GM12875 (cell line): ENCODE measurements at regions not wholly inside any gene's neighbourhood (a gene's known extent, or its start where the extent isn't known, plus 50 kb on each side); places are given as distances from the start of the nearest gene placed in this dataset.

ENCODE experiments used
- H3K4me3 ChIP-seq: one replicate; pipeline ENCODE4 v1.5.1; 2011; ENCODE audit warnings: low read depth, low read length, control low read depth
- TF ChIP-seq, protein P1 (sequence below): IDR thresholded peaks from 2 replicates; pipeline ENCODE4 v1.5.1; 2011; ENCODE audit warnings: low read depth, mild to moderate bottlenecking, control low read depth, inconsistent platforms, low read length, moderate library complexity, borderline replicate concordance; ENCODE audit not compliant: insufficient read depth

DNA sequence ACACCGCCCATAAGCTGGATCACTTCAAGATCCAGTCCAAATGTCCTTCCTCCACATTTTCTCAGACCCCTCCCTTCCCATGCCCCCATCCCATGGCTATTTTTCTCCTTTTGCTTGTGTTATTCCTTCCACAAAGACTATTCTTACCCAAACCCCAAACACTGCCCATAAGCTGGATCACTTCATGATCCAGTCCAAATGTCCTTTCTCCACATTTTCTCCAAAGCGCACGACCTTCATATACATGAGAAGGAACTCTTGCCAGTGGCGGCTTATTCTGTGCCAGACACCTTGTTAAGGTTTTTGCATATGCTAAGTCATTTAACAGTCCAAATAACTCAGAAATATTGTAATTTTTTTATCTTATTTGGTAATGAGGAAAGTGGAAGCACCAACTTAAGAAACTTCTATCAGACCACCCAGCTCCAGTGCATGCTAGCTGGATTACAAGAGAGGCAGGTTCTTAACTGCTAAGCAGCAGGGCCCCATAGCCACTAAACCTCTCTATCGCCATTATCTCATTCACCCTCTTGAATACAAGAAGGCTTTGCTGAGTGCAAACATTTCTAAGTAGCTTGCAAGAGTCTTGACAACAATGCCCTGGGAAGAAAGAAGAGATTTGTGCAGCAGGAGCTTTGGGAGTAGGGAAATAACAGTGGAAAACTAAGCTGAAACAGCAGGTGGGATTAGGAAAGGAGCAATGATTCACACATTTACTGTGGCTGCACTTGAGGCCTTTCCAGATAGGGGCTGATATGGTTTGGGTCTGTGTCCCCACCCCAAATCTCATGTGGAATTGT is 428.2 kb upstream of the MAF start:
- no peak overlapping the region for H3K4me3 ChIP-seq
- TF ChIP-seq, protein P1, sequence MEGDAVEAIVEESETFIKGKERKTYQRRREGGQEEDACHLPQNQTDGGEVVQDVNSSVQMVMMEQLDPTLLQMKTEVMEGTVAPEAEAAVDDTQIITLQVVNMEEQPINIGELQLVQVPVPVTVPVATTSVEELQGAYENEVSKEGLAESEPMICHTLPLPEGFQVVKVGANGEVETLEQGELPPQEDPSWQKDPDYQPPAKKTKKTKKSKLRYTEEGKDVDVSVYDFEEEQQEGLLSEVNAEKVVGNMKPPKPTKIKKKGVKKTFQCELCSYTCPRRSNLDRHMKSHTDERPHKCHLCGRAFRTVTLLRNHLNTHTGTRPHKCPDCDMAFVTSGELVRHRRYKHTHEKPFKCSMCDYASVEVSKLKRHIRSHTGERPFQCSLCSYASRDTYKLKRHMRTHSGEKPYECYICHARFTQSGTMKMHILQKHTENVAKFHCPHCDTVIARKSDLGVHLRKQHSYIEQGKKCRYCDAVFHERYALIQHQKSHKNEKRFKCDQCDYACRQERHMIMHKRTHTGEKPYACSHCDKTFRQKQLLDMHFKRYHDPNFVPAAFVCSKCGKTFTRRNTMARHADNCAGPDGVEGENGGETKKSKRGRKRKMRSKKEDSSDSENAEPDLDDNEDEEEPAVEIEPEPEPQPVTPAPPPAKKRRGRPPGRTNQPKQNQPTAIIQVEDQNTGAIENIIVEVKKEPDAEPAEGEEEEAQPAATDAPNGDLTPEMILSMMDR = no peak

DNA sequence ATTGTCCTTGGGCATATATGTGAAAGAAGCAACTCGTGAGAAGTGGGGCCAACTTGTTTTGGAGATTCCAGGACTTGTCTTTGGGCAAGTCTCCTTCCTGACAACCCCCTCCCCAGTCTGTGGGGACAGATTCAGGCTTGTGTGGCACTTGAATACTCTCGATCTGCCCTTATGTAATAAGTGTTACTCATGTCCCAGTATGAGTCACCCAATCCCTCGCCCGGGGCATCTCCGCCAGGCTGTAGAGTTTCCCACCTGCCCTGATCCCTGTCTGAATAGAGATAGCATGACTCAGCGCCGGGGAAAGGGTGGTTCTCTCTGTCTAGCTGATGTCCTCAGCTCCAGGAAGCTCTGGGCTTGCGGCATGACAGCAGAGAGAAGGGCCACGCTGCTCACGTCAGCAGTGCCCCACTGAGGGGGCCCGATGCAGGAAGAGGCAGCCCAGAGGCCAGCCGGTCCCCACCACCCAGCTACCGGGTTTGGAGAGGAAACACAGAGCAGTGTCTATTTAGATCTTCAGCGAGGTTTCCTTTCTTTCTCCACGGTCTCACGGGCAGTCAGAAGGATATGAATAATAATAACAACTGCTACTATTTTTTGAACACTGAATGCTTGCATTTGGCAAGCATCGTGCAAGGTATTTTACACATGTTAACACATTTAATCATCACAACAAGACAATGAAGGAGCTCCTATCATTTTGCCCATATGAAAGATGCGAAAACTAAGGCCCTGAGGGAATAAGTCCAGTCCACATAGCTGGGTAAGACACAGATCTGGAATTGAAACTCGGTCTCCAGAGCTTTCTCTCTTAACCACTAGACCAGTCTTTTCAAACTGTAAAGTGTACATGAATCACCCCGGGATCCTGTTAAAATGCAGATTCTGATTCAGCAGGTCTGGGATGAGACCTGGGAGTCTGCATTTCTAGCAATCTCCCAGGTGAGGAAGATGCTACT is 426.7 kb upstream of the MAF start:
- H3K4me3 ChIP-seq = no peak overlapping the region
- TF ChIP-seq, protein P1 = no peak

DNA sequence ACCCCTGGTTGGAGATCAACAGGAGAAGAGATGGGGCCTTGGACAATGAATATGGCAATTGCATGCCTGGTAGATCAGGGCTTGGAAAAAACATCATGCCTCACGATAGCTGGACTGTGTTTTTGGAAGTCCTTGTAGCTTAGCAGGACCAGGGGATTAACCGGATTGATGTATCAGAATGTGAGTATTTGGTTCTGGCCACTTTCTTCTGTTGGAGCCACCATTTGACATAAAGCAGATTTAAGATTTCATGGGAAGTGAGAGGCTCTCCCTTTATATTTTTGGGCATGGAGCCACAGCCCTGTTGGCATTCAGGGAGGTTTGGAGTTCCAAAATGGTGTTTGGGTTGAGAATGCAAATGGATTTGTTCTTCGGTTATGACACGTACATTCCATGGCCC is 424.7 kb upstream of the MAF start:
- TF ChIP-seq, protein P1 = no peak
- no peak overlapping the region for H3K4me3 ChIP-seq

DNA sequence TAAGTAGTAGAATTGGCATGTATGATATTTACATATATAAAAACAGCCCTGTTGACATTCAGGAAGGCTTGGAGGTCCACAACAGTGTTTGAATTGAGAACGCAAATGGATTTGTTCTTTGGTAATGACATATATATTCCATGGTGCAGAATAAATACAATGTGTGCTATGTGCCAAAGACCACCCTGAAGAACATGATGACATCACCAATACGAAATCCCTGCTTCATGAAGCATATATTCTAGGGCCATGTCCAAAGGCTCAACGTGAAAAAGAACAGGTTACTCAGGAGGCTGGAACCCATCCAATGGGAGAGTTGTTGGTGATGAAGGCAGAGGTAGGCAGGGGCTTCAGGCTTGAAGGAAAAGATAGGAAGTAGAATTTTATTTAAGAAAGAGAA is 423.9 kb upstream of the MAF start:
- H3K4me3 ChIP-seq = no peak overlapping the region
- TF ChIP-seq, protein P1 = no peak

DNA sequence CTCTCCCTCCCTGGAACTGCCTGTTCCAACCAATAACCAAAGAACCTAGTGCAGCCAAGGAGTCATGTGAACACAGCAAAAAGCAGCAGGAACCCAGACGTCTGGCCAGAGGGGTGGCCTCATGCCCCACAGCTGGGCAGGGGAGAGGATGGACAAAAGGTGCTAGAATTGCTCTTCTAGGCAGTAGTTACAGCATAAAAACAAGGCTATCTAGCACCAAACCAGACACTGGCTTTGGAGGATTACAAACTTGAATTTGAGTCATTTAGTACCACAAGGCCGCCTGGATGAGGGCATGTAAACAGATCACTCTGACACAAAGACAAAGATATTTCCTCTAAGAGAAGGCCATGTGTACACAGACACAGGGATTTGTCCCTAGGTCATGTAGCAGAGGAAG is 423.3 kb upstream of the MAF start:
- H3K4me3 ChIP-seq = no peak overlapping the region
- TF ChIP-seq, protein P1 = no peak

DNA sequence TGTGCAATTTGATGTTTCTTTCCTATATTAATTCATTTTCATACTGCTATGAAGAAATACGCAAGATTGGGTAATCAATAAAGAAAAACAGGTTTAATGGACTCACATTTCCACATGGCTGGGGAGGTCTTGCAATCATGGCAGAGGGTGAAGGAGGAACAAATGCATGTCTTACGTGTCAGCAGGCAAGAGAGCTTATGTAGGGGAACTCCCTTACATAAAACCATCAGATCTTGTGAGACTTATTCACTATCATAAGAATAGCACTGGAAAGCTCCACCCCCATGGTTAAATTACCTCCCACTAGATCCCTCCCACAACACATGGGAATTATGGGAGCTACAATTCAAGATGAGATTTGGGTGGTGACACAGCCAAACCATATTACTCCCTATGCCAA is 418.9 kb upstream of the MAF start:
- no peak overlapping the region for H3K4me3 ChIP-seq
- TF ChIP-seq, protein P1 = no peak
